Activated CD8-positive, alpha-beta T cell treated with anti-CD3 and anti-CD28 coated beads for 36 hours (primary cell): ENCODE measurements at regions not wholly inside any gene's neighbourhood (a gene's known extent, or its start where the extent isn't known, plus 50 kb on each side); places are given as distances from the start of the nearest gene placed in this dataset.

ENCODE experiments used
- ATAC-seq: fragments of 200-7000 bp; cut with Tn5 transposase; one replicate; pipeline ENCODE4 v1.10.0; 2021; ENCODE audit warnings: mild to moderate bottlenecking, moderate library complexity
- CTCF ChIA-PET: fragments of 350-600 bp; sonication (Branson Sonifier 250); formaldehyde crosslinking; loops from one replicate; lab custom pipeline; 2021; ENCODE audit warnings: antibody characterized with exemption; lab: Charles Lee
- POLR2A ChIA-PET: fragments of 350-600 bp; sonication (Branson Sonifier 250); formaldehyde crosslinking; loops from one replicate; lab custom pipeline; 2021; ENCODE audit warnings: antibody characterized with exemption; lab: Charles Lee
- DNase-seq: peaks from one replicate; pipeline ENCODE4 v3.0.0-alpha.2; 2020
- H3K27ac Mint-ChIP-seq: one replicate; pipeline ENCODE4 v1.8.0; 2021; ENCODE audit warnings: mild to moderate bottlenecking, mixed read lengths
- H3K27me3 Mint-ChIP-seq: one replicate; pipeline ENCODE4 v1.8.0; 2021; ENCODE audit warnings: mixed read lengths
- H3K36me3 Mint-ChIP-seq: one replicate; pipeline ENCODE4 v1.8.0; 2021; ENCODE audit warnings: low read depth, mixed read lengths
- H3K4me1 Mint-ChIP-seq: one replicate; pipeline ENCODE4 v1.8.0; 2021; ENCODE audit warnings: low read depth, mixed read lengths
- H3K4me3 Mint-ChIP-seq: one replicate; pipeline ENCODE4 v1.8.0; 2021; ENCODE audit warnings: mild to moderate bottlenecking, moderate library complexity, mixed read lengths
- H3K9me3 Mint-ChIP-seq: one replicate; pipeline ENCODE4 v1.8.0; 2021; ENCODE audit warnings: mixed read lengths
- CTCF ChIP-seq: fragments of 200-600 bp; IDR thresholded peaks from one replicate; pipeline ENCODE4 v1.8.0; 2022; ENCODE audit warnings: antibody characterized with exemption, mild to moderate bottlenecking
- intact Hi-C: fragments of 100-400 bp; cut with micrococcal nuclease; formaldehyde crosslinking; loops from one replicate; pipeline ENCODE4 v1.10.0; 2022

GRCh38 chr2:103132536-103133217 lies 370.8 kb downstream of the TMEM182 start:
- no peak overlapping the region for H3K27ac Mint-ChIP-seq
- no peak for TF ChIP-seq CTCF
- POLR2A ChIA-PET = no interaction called here
- intact Hi-C loops = no loop called here
- H3K36me3 Mint-ChIP-seq = no peaks in the 10 kb centered on the region
- no peak overlapping the region for H3K4me3 Mint-ChIP-seq
- peaks cover 5% of the 10 kb centered on the region for H3K9me3 Mint-ChIP-seq
- peak; percentile 58 for ATAC-seq
- CTCF ChIA-PET = interaction anchor here (1.7 kb wide), 1 partner anchor 29 kb away, joined by 4 read pairs; no protein-coding TSS in a partner anchor
- no peaks in the 10 kb centered on the region for H3K27me3 Mint-ChIP-seq
- peak; percentile 18 for DNase-seq
- H3K4me1 Mint-ChIP-seq = no peaks in the 10 kb centered on the region

DNA sequence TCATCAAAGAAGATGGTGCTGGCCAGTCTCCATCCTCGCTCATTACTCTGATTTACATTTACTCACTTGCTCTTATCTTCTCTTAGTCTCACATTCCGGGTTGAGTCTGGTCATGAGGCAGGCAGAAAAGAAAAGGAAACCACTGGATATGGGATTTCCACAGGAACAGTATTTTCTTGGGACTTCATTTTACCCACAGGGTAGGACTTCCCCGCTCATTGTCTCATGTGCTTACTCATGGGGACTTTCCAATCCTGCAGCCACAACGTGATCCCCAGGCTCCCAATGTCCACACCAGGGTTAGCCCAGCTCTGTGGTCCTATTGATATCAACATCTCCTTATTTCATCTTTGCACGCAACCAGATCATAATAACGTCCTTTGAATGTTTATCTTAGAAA lies 373.8 kb downstream of the TMEM182 start:
- Mint-ChIP-seq H3K4me1 (no peaks in the 10 kb centered on the region), H3K36me3 (no peaks in the 10 kb centered on the region), H3K9me3 (peaks cover 5% of the 10 kb centered on the region), H3K27ac (no peak overlapping the region), H3K27me3 (no peaks in the 10 kb centered on the region), H3K4me3 (no peak overlapping the region)
- ChIA-PET CTCF (interaction anchor here (0.8 kb wide), 1 partner anchor 10 kb away, joined by 3 read pairs; no protein-coding TSS in a partner anchor), POLR2A (no interaction called here)
- TF ChIP-seq CTCF = no peak
- DNase-seq = no peak
- intact Hi-C loops = no loop called here
- no peak for ATAC-seq

- intact Hi-C loops = no loop called here
- Mint-ChIP-seq H3K27ac (no peak overlapping the region), H3K4me1 (no peaks in the 10 kb centered on the region), H3K36me3 (no peaks in the 10 kb centered on the region), H3K27me3 (no peaks in the 10 kb centered on the region), H3K9me3 (peaks cover 5% of the 10 kb centered on the region), H3K4me3 (no peak overlapping the region)
- ATAC-seq (no peak), DNase-seq (no peak)
- no peak for TF ChIP-seq CTCF
- ChIA-PET CTCF (no interaction called here), POLR2A (no interaction called here)
Measured at GRCh38 chr2:103138123-103138901, 376.5 kb downstream of the TMEM182 start.

GRCh38 chr2:103139628-103140268 lies 377.9 kb downstream of the TMEM182 start:
- Mint-ChIP-seq H3K9me3 (peaks cover 5% of the 10 kb centered on the region), H3K4me1 (no peaks in the 10 kb centered on the region), H3K36me3 (no peaks in the 10 kb centered on the region), H3K4me3 (no peak overlapping the region), H3K27ac (no peak overlapping the region), H3K27me3 (no peaks in the 10 kb centered on the region)
- ChIA-PET POLR2A (no interaction called here), CTCF (no interaction called here)
- intact Hi-C loops = no loop called here
- ATAC-seq (no peak), DNase-seq (no peak)
- no peak for TF ChIP-seq CTCF

GRCh38 chr2:103144837-103145236 lies 383.0 kb downstream of the TMEM182 start:
- CTCF ChIA-PET = no interaction called here

More at GRCh38 chr2:103144837-103145236, 383.0 kb downstream of the TMEM182 start:
- H3K4me3 Mint-ChIP-seq = no peak overlapping the region
- H3K36me3 Mint-ChIP-seq = no peaks in the 10 kb centered on the region
- H3K4me1 Mint-ChIP-seq = no peaks in the 10 kb centered on the region
- no peak overlapping the region for H3K27ac Mint-ChIP-seq
- POLR2A ChIA-PET = no interaction called here
- H3K9me3 Mint-ChIP-seq = no peaks in the 10 kb centered on the region
- intact Hi-C loops = no loop called here
- no peak for DNase-seq
- no peak for ATAC-seq
- no peaks in the 10 kb centered on the region for H3K27me3 Mint-ChIP-seq
- no peak for TF ChIP-seq CTCF
